ENCODE measurements at regions not wholly inside any gene's neighbourhood (a gene's known extent, or its start where the extent isn't known, plus 50 kb on each side); places are given as distances from the start of the nearest gene placed in this dataset.

GRCh38 chr2:102950371-102950946 is 188.6 kb downstream of the TMEM182 start:
- no peak for TF ChIP-seq CTCF (IDR thresholded peaks at IDR 0.05)
- no peak for TF ChIP-seq POLR2A (IDR thresholded peaks at IDR 0.05)
